HEK293T (cell line): ENCODE measurements at regions not wholly inside any gene's neighbourhood (a gene's known extent, or its start where the extent isn't known, plus 50 kb on each side); places are given as distances from the start of the nearest gene placed in this dataset.

Source experiments
- CTCF ChIA-PET: fragments of 350-600 bp; formaldehyde crosslinking; extraction: SDS; loops from one replicate; lab custom pipeline; 2021; ENCODE audit warnings: antibody characterized with exemption, inconsistent platforms; lab: Yijun Ruan, JAX
- POLR2A ChIA-PET: fragments of 350-600 bp; formaldehyde crosslinking; extraction: SDS; loops from one replicate; lab custom pipeline; 2020; ENCODE audit warnings: antibody characterized with exemption, inconsistent platforms; lab: Yijun Ruan, JAX
- DNase-seq: peaks from one replicate; pipeline ENCODE4 v3.0.0; 2012; ENCODE audit warnings: mixed read lengths; ENCODE audit errors: extremely low spot score
- ARNT ChIP-seq: fragments of 450-650 bp; IDR thresholded peaks from 2 replicates; pipeline ENCODE4 v1.6.1; 2017; ENCODE audit warnings: mild to moderate bottlenecking
- BHLHE40 ChIP-seq: fragments of 450-650 bp; IDR thresholded peaks from 2 replicates; pipeline ENCODE4 v1.6.1; 2016; ENCODE audit warnings: mild to moderate bottlenecking, moderate library complexity, borderline replicate concordance
- CTBP1 ChIP-seq: fragments of 450-650 bp; IDR thresholded peaks from 2 replicates; pipeline ENCODE4 v1.6.1; 2016; ENCODE audit warnings: borderline replicate concordance
- ELF4 ChIP-seq: fragments of 450-650 bp; IDR thresholded peaks from 2 replicates; pipeline ENCODE4 v1.6.1; 2017; ENCODE audit warnings: antibody characterized with exemption
- FOXA1 ChIP-seq: fragments of 450-650 bp; IDR thresholded peaks from 2 replicates; pipeline ENCODE4 v1.6.1; 2016; ENCODE audit warnings: mild to moderate bottlenecking
- FOXK2 ChIP-seq: fragments of 450-650 bp; IDR thresholded peaks from 2 replicates; pipeline ENCODE4 v1.6.1; 2016; ENCODE audit warnings: mild to moderate bottlenecking
- FOXM1 ChIP-seq: fragments of 450-650 bp; IDR thresholded peaks from 2 replicates; pipeline ENCODE4 v1.6.1; 2017; ENCODE audit warnings: mild to moderate bottlenecking, borderline replicate concordance
- HDGF ChIP-seq: fragments of 450-650 bp; IDR thresholded peaks from 2 replicates; pipeline ENCODE4 v1.6.1; 2017; ENCODE audit warnings: antibody characterized with exemption, borderline replicate concordance
- L3MBTL2 ChIP-seq: fragments of 450-650 bp; conservative IDR thresholded peaks from 2 replicates; pipeline ENCODE4 v1.6.1; 2016; ENCODE audit warnings: mild to moderate bottlenecking
- LEF1 ChIP-seq: fragments of 450-650 bp; IDR thresholded peaks from 2 replicates; pipeline ENCODE4 v1.6.1; 2017; ENCODE audit warnings: mild to moderate bottlenecking, borderline replicate concordance
- NFRKB ChIP-seq: fragments of 450-650 bp; IDR thresholded peaks from 2 replicates; pipeline ENCODE4 v1.6.1; 2016; ENCODE audit warnings: mild to moderate bottlenecking, moderate library complexity
- PKNOX1 ChIP-seq: fragments of 450-650 bp; IDR thresholded peaks from 2 replicates; pipeline ENCODE4 v1.6.1; 2016
- SP1 ChIP-seq: fragments of 450-650 bp; IDR thresholded peaks from 2 replicates; pipeline ENCODE4 v1.6.1; 2017
- SUZ12 ChIP-seq: fragments of 450-650 bp; IDR thresholded peaks from 2 replicates; pipeline ENCODE4 v1.6.1; 2016; ENCODE audit warnings: mild to moderate bottlenecking
- TARDBP ChIP-seq: fragments of 450-650 bp; IDR thresholded peaks from 2 replicates; pipeline ENCODE4 v1.6.1; 2016
- ZNF384 ChIP-seq: fragments of 450-650 bp; IDR thresholded peaks from 2 replicates; pipeline ENCODE4 v1.6.1; 2016

- ChIA-PET POLR2A (no interaction called here), CTCF (no interaction called here)
- no peak for TF ChIP-seq HDGF
- TF ChIP-seq ZNF384: no peak
- TF ChIP-seq LEF1: no peak
- TF ChIP-seq CTBP1: no peak
- TF ChIP-seq FOXA1: no peak
- TF ChIP-seq FOXM1: no peak
- TF ChIP-seq L3MBTL2: no peak
- no peak for TF ChIP-seq ARNT
- no peak for DNase-seq
Measured at GRCh38 chr1:217076902-217077301, 353.7 kb upstream of the ESRRG start.

GRCh38 chr1:217072926-217073325 lies 349.7 kb upstream of the ESRRG start:
- ChIA-PET CTCF (no interaction called here), POLR2A (no interaction called here)
- no peak for DNase-seq
- TF ChIP-seq FOXA1: no peak
- no peak for TF ChIP-seq FOXM1

GRCh38 chr1:217067642-217068041 lies 344.4 kb upstream of the ESRRG start:
- ChIA-PET POLR2A (no interaction called here), CTCF (no interaction called here)
- DNase-seq: no peak
- TF ChIP-seq ZNF384: no peak
- TF ChIP-seq FOXK2: no peak
- no peak for TF ChIP-seq ELF4
- TF ChIP-seq FOXM1: no peak
- TF ChIP-seq HDGF: no peak
- no peak for TF ChIP-seq LEF1
- TF ChIP-seq ARNT: no peak
- TF ChIP-seq SUZ12: no peak
- no peak for TF ChIP-seq L3MBTL2

GRCh38 chr1:217066794-217067193 lies 343.6 kb upstream of the ESRRG start:
- POLR2A ChIA-PET: no interaction called here
- CTCF ChIA-PET: no interaction called here
- no peak for DNase-seq
- TF ChIP-seq ELF4 (no peak), LEF1 (no peak), CTBP1 (no peak), SUZ12 (no peak), HDGF (no peak), PKNOX1 (no peak), SP1 (no peak), FOXM1 (no peak), ARNT (no peak), NFRKB (no peak), FOXA1 (no peak), FOXK2 (no peak), TARDBP (no peak), L3MBTL2 (no peak), BHLHE40 (no peak), ZNF384 (no peak)

GRCh38 chr1:217063172-217063908 lies 340.1 kb upstream of the ESRRG start:
- CTCF ChIA-PET: no interaction called here
- POLR2A ChIA-PET: no interaction called here
- no peak for TF ChIP-seq ZNF384
- no peak for TF ChIP-seq HDGF
- no peak for TF ChIP-seq CTBP1
- TF ChIP-seq LEF1: no peak
- TF ChIP-seq PKNOX1: no peak
- TF ChIP-seq BHLHE40: no peak
- TF ChIP-seq FOXA1: no peak
- TF ChIP-seq TARDBP: no peak
- no peak for TF ChIP-seq SUZ12
- no peak for TF ChIP-seq SP1
- no peak for DNase-seq

GRCh38 chr1:217062586-217062985 lies 339.4 kb upstream of the ESRRG start:
- DNase-seq: no peak
- TF ChIP-seq FOXM1: no peak
- no peak for TF ChIP-seq FOXK2
- no peak for TF ChIP-seq ELF4
- no peak for TF ChIP-seq SP1
- TF ChIP-seq HDGF: no peak
- no peak for TF ChIP-seq CTBP1
- no peak for TF ChIP-seq ARNT
- TF ChIP-seq TARDBP: no peak
- no peak for TF ChIP-seq PKNOX1
- no peak for TF ChIP-seq ZNF384
- TF ChIP-seq LEF1: no peak
- no peak for TF ChIP-seq FOXA1
- TF ChIP-seq L3MBTL2: no peak
- TF ChIP-seq SUZ12: no peak
- TF ChIP-seq BHLHE40: no peak
- TF ChIP-seq NFRKB: no peak
- CTCF ChIA-PET: no interaction called here
- POLR2A ChIA-PET: no interaction called here
